ENCODE measurements at regions not wholly inside any gene's neighbourhood (a gene's known extent, or its start where the extent isn't known, plus 50 kb on each side); places are given as distances from the start of the nearest gene placed in this dataset.

DNA sequence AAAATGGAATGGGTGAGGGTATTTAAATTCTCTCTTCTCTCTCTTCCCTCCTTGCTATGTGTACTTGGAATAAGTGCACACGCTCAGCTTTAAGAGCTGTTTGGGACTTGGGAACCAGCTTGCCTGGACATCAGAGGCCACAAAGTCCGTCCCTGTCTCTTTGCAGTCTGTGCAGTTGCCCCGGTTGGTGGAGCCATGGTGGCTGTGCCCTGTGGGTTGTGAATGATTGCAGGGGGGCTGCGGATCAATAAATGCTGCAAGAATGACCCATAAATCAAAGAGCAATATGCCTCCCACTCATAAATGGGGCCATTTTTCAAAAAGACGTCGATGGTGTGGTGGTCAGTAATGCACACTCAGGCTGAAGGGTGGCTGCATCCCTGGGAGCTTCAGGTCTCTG, 135.1 kb upstream of the CST7 start:
- H3K9me3 Mint-ChIP-seq: peaks cover 0 to 3% (median 0%) of the 10 kb centered on the region in 7 donors

DNA sequence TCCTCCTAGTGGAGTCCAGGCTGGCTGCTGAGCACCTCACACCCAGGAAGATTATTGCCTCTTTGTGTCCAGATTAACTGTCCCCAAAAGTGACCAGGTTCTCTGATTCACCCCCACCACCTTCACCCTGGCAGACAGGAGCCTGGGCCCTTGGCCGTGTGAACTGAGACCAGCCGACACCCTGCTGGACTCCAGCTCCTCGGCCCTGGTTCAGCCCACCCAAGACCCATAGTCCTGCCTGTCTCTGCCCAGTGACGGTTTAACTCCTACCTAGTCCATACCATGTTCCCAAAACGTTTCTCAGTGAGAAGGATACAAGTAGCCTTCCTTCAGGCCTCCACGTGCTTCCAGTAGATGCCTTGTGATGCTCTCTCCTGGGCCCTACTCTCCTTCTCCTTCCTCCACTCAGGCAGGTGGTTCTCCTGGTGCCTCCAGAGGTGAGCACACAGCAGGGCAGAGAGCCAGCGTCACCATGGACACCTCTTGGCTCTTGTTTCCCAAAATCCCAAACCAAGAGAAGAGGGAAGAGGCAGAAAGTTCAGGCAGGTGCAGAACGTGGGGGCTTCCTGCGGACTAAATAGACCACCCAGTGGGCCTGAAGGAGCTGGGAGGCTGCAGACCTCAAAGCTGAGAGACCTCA, 134.4 kb upstream of the CST7 start:
- no peak overlapping the region for H3K27ac Mint-ChIP-seq
- H3K27me3 ChIP-seq (ENCODE audit: control insufficient read depth, insufficient read depth, low read length): no peaks in the 10 kb centered on the region
- H3K4me1 Mint-ChIP-seq: no peaks in the 10 kb centered on the region
- H3K4me1 ChIP-seq (ENCODE audit: control insufficient read depth, insufficient read depth, low read length, poor library complexity, severe bottlenecking): no peaks in the 10 kb centered on the region
- no peaks in the 10 kb centered on the region for H3K9me3 ChIP-seq (ENCODE audit: control insufficient read depth in 2 of 2, low read length in 2 of 2)
- no peak overlapping the region for H3K4me3 ChIP-seq (ENCODE audit: low read depth, low read length)
- peaks cover 0 to 3% (median 0%) of the 10 kb centered on the region in 7 donors for H3K9me3 Mint-ChIP-seq
- DNase-seq (no peak), ATAC-seq (ENCODE audit: low read depth in 2 of 2) (no peak)
- no peaks in the 10 kb centered on the region for H3K36me3 ChIP-seq (ENCODE audit: control insufficient read depth, insufficient read depth, low read length)
- H3K27ac ChIP-seq (ENCODE audit: insufficient read depth, low read length, poor library complexity, severe bottlenecking): no peak overlapping the region
- H3K4me3 Mint-ChIP-seq: no peak overlapping the region
- H3K27me3 Mint-ChIP-seq: no peaks in the 10 kb centered on the region
- H3K36me3 Mint-ChIP-seq: no peaks in the 10 kb centered on the region

More for the DNA sequence above, 135.1 kb upstream of the CST7 start:
- no peak overlapping the region for H3K27ac Mint-ChIP-seq
- no peaks in the 10 kb centered on the region for H3K27me3 ChIP-seq (ENCODE audit: control insufficient read depth, insufficient read depth, low read length)
- no peaks in the 10 kb centered on the region for H3K27me3 Mint-ChIP-seq
- no peaks in the 10 kb centered on the region for H3K4me1 Mint-ChIP-seq
- no peaks in the 10 kb centered on the region for H3K4me1 ChIP-seq (ENCODE audit: control insufficient read depth, insufficient read depth, low read length, poor library complexity, severe bottlenecking)
- no peak overlapping the region for H3K27ac ChIP-seq (ENCODE audit: insufficient read depth, low read length, poor library complexity, severe bottlenecking)
- no peak for DNase-seq
- no peaks in the 10 kb centered on the region for H3K36me3 ChIP-seq (ENCODE audit: control insufficient read depth, insufficient read depth, low read length)
- H3K4me3 ChIP-seq (ENCODE audit: low read depth, low read length): no peak overlapping the region
- no peaks in the 10 kb centered on the region for H3K36me3 Mint-ChIP-seq
- no peak for ATAC-seq (ENCODE audit: low read depth in 2 of 2)
- no peaks in the 10 kb centered on the region for H3K9me3 ChIP-seq (ENCODE audit: control insufficient read depth in 2 of 2, low read length in 2 of 2)
- H3K4me3 Mint-ChIP-seq: no peak overlapping the region

DNA sequence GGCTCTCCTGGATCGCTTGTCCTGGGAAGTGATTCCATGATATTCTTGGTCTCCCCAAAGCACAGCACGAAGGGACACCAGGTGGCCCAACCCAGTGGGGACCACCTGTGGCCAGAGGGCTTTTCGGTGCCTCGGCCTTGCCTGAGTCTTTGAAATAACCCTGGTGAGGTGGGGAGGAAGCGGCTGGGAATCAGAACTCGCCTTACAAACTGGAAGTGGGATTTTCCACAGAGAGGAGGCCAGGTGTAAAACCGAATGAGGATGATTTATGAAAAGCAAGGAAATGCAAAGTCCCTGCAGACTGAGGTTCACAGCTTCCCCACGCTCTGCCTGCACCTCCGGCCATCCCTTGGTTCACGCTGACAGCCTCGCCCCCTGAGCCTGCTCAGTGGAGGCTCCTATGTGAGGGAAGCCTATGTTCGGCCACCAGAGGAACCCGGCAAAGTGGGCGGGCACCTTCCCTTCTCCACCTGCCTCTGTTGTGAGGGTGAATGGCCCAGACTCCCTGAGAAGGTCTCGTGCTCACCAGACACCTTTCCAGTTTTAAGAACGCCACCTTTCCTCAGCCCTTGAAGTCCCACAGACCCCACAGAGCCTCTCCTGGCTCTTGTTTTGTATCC, 133.8 kb upstream of the CST7 start:
- H3K36me3 Mint-ChIP-seq: no peaks in the 10 kb centered on the region
- Histone ChIP-seq H3K36me3 (ENCODE audit: control insufficient read depth, insufficient read depth, low read length) (no peaks in the 10 kb centered on the region), H3K9me3 (ENCODE audit: control insufficient read depth in 2 of 2, low read length in 2 of 2) (no peaks in the 10 kb centered on the region), H3K27ac (ENCODE audit: insufficient read depth, low read length, poor library complexity, severe bottlenecking) (no peak overlapping the region), H3K4me3 (ENCODE audit: low read depth, low read length) (no peak overlapping the region), H3K27me3 (ENCODE audit: control insufficient read depth, insufficient read depth, low read length) (no peaks in the 10 kb centered on the region), H3K4me1 (ENCODE audit: control insufficient read depth, insufficient read depth, low read length, poor library complexity, severe bottlenecking) (no peaks in the 10 kb centered on the region)
- no peak for DNase-seq
- no peaks in the 10 kb centered on the region for H3K27me3 Mint-ChIP-seq
- no peak overlapping the region for H3K27ac Mint-ChIP-seq
- H3K4me3 Mint-ChIP-seq: no peak overlapping the region
- ATAC-seq (ENCODE audit: low read depth in 2 of 2): no peak
- peaks cover 0 to 3% (median 0%) of the 10 kb centered on the region in 7 donors for H3K9me3 Mint-ChIP-seq
- H3K4me1 Mint-ChIP-seq: no peaks in the 10 kb centered on the region

DNA sequence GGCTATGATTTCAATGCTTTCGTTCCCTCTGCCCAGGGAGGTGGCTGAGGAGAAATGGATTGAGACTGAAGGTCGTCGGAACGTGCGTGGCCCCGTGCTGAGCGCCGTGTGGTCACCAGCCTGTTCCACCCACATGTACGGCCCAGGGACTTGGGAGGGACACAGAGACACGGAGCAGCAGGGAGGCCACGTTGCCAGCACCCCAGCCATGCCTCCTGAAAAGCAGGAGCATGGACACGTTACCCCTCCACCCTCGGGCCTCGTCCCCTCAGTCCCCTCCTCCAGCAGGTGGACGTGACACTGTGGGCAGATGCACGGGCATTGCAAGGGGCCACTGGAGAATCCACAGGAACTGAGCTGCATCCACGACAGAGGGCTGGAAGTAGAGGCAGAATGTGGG, 133.1 kb upstream of the CST7 start:
- no peak overlapping the region for H3K4me3 ChIP-seq (ENCODE audit: low read depth, low read length)
- Mint-ChIP-seq H3K27ac (no peak overlapping the region), H3K9me3 (peaks cover 0 to 3% (median 0%) of the 10 kb centered on the region in 7 donors), H3K4me3 (no peak overlapping the region), H3K4me1 (no peaks in the 10 kb centered on the region), H3K27me3 (no peaks in the 10 kb centered on the region), H3K36me3 (no peaks in the 10 kb centered on the region)
- DNase-seq (no peak), ATAC-seq (ENCODE audit: low read depth in 2 of 2) (no peak)
- H3K27me3 ChIP-seq (ENCODE audit: control insufficient read depth, insufficient read depth, low read length): no peaks in the 10 kb centered on the region
- H3K36me3 ChIP-seq (ENCODE audit: control insufficient read depth, insufficient read depth, low read length): no peaks in the 10 kb centered on the region
- H3K9me3 ChIP-seq (ENCODE audit: control insufficient read depth in 2 of 2, low read length in 2 of 2): no peaks in the 10 kb centered on the region
- no peaks in the 10 kb centered on the region for H3K4me1 ChIP-seq (ENCODE audit: control insufficient read depth, insufficient read depth, low read length, poor library complexity, severe bottlenecking)
- no peak overlapping the region for H3K27ac ChIP-seq (ENCODE audit: insufficient read depth, low read length, poor library complexity, severe bottlenecking)

DNA sequence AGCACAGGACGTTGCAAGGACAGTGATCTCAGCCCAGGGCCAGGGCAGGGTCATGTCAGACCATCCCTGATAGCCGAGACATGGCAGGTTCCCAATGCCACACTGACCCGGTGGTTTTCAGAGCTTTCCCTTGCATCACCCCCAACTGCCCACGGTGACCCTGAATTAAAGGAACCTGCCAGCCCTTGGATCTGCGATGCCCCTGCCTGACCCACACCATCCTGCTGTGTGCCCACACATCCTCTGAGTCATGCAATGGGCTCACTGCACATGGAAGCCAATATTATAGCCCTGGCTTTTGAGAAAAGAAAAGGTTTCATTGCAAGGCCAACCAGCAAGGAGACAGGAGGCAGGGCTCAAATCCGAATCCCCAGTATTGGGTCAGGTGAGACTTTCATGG, 132.6 kb upstream of the CST7 start:
- H3K4me3 ChIP-seq (ENCODE audit: low read depth, low read length): no peak overlapping the region
- no peaks in the 10 kb centered on the region for H3K36me3 Mint-ChIP-seq
- no peaks in the 10 kb centered on the region for H3K27me3 Mint-ChIP-seq
- H3K36me3 ChIP-seq (ENCODE audit: control insufficient read depth, insufficient read depth, low read length): no peaks in the 10 kb centered on the region
- ATAC-seq (ENCODE audit: low read depth in 2 of 2) (no peak), DNase-seq (no peak)
- H3K4me1 Mint-ChIP-seq: no peaks in the 10 kb centered on the region
- H3K27ac Mint-ChIP-seq: no peak overlapping the region
- H3K4me1 ChIP-seq (ENCODE audit: control insufficient read depth, insufficient read depth, low read length, poor library complexity, severe bottlenecking): no peaks in the 10 kb centered on the region
- H3K27ac ChIP-seq (ENCODE audit: insufficient read depth, low read length, poor library complexity, severe bottlenecking): no peak overlapping the region
- H3K27me3 ChIP-seq (ENCODE audit: control insufficient read depth, insufficient read depth, low read length): no peaks in the 10 kb centered on the region
- H3K9me3 Mint-ChIP-seq: peaks cover 0 to 3% (median 0%) of the 10 kb centered on the region in 7 donors
- no peaks in the 10 kb centered on the region for H3K9me3 ChIP-seq (ENCODE audit: control insufficient read depth in 2 of 2, low read length in 2 of 2)
- no peak overlapping the region for H3K4me3 Mint-ChIP-seq

DNA sequence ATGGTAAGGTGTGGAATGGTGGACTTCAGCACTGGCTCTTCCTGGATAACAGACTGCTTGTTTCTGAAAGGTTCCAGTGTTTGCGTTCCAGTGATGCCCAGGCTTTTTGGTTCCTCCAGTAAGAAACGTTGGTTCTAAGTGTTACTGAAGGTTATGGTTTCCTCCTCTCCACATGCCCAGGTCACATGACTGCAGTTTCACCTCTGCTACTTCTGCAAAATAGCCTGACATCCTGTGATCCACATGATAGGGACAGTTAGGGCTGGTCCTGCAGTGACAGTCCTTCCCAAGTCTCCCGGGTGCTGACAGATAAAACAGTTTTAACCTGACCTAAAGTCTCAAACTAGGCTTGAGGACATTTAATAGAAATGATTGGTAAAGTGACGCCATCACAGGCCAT, 132.2 kb upstream of the CST7 start:
- no peaks in the 10 kb centered on the region for H3K27me3 ChIP-seq (ENCODE audit: control insufficient read depth, insufficient read depth, low read length)
- Mint-ChIP-seq H3K4me1 (no peaks in the 10 kb centered on the region), H3K27me3 (no peaks in the 10 kb centered on the region), H3K36me3 (no peaks in the 10 kb centered on the region), H3K4me3 (no peak overlapping the region), H3K27ac (no peak overlapping the region), H3K9me3 (peaks cover 0 to 3% (median 0%) of the 10 kb centered on the region in 7 donors)
- DNase-seq (no peak), ATAC-seq (ENCODE audit: low read depth in 2 of 2) (no peak)
- H3K9me3 ChIP-seq (ENCODE audit: control insufficient read depth in 2 of 2, low read length in 2 of 2): no peaks in the 10 kb centered on the region
- no peak overlapping the region for H3K4me3 ChIP-seq (ENCODE audit: low read depth, low read length)
- H3K27ac ChIP-seq (ENCODE audit: insufficient read depth, low read length, poor library complexity, severe bottlenecking): no peak overlapping the region
- no peaks in the 10 kb centered on the region for H3K36me3 ChIP-seq (ENCODE audit: control insufficient read depth, insufficient read depth, low read length)
- H3K4me1 ChIP-seq (ENCODE audit: control insufficient read depth, insufficient read depth, low read length, poor library complexity, severe bottlenecking): no peaks in the 10 kb centered on the region

DNA sequence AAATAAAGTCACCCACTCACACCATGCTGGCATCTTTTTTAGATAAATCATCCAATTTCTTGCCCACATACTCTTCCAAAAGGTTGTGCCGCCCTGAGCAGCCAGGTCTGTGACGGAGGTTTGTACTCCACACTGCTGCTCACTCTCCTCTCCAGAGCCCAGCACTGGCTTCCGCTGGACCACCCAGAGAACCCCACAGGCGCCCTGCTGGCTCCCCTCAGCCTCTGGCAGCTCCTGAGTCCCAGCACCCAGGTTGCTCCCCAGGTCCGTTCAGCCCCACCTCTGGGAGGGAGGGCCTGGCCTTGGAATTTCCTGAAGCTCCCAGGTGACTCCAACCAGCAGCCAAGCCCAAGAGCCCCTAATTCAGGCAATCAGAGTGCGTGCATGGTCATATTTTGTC, 131.7 kb upstream of the CST7 start:
- Histone ChIP-seq H3K27me3 (ENCODE audit: control insufficient read depth, insufficient read depth, low read length) (no peaks in the 10 kb centered on the region), H3K27ac (ENCODE audit: insufficient read depth, low read length, poor library complexity, severe bottlenecking) (no peak overlapping the region), H3K36me3 (ENCODE audit: control insufficient read depth, insufficient read depth, low read length) (no peaks in the 10 kb centered on the region), H3K4me3 (ENCODE audit: low read depth, low read length) (no peak overlapping the region), H3K4me1 (ENCODE audit: control insufficient read depth, insufficient read depth, low read length, poor library complexity, severe bottlenecking) (no peaks in the 10 kb centered on the region), H3K9me3 (ENCODE audit: control insufficient read depth in 2 of 2, low read length in 2 of 2) (no peaks in the 10 kb centered on the region)
- H3K27ac Mint-ChIP-seq: no peak overlapping the region
- no peaks in the 10 kb centered on the region for H3K27me3 Mint-ChIP-seq
- DNase-seq: no peak
- H3K36me3 Mint-ChIP-seq: no peaks in the 10 kb centered on the region
- H3K4me3 Mint-ChIP-seq: no peak overlapping the region
- peaks cover 0 to 3% (median 0%) of the 10 kb centered on the region in 7 donors for H3K9me3 Mint-ChIP-seq
- H3K4me1 Mint-ChIP-seq: no peaks in the 10 kb centered on the region
- no peak for ATAC-seq (ENCODE audit: low read depth in 2 of 2)

DNA sequence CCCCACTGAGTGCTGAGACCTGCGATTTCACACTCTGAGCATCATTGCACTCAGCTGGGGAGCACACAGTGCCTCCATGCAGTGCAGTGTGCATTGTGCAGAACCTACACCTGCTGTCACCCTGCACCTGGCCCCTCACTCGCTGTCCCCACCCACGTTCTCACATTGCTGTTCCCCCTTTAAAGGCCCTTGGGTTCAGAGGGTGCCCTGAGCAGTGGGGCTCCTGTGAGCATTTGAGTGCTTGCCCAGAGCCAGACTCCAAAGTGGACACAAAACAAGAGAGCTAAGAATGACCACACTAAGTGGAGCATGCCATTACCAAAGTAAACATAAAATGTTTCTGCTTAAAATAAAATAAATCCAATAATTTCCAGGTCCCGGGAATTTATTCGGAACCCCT, 131.0 kb upstream of the CST7 start:
- Mint-ChIP-seq H3K27ac (no peak overlapping the region), H3K4me1 (no peaks in the 10 kb centered on the region), H3K36me3 (no peaks in the 10 kb centered on the region), H3K27me3 (no peaks in the 10 kb centered on the region), H3K4me3 (no peak overlapping the region), H3K9me3 (no peaks in the 10 kb centered on the region)
- Histone ChIP-seq H3K27ac (ENCODE audit: insufficient read depth, low read length, poor library complexity, severe bottlenecking) (no peak overlapping the region), H3K4me3 (ENCODE audit: low read depth, low read length) (no peak overlapping the region), H3K9me3 (ENCODE audit: control insufficient read depth in 2 of 2, low read length in 2 of 2) (no peaks in the 10 kb centered on the region), H3K36me3 (ENCODE audit: control insufficient read depth, insufficient read depth, low read length) (no peaks in the 10 kb centered on the region), H3K27me3 (ENCODE audit: control insufficient read depth, insufficient read depth, low read length) (no peaks in the 10 kb centered on the region), H3K4me1 (ENCODE audit: control insufficient read depth, insufficient read depth, low read length, poor library complexity, severe bottlenecking) (no peaks in the 10 kb centered on the region)
- no peak for ATAC-seq (ENCODE audit: low read depth in 2 of 2)
- no peak for DNase-seq
